NCI-H226 (cell line): ENCODE measurements at regions not wholly inside any gene's neighbourhood (a gene's known extent, or its start where the extent isn't known, plus 50 kb on each side); places are given as distances from the start of the nearest gene placed in this dataset.
A peak's percentile ranks its signal among the peaks of the same experiment; 100 is the strongest.
"Not testable (repeated sequence)": the region's sequence is repeated elsewhere in the genome, so short reads cannot be mapped to it uniquely, and the experiment has no call there.

Source experiments
- DNase-seq: peaks from one replicate; pipeline ENCODE4 v3.0.0-alpha.2; 2015

- DNase-seq, result no peak
Observed at GRCh38 chr19:28396287-28396831, 816.6 kb downstream of the UQCRFS1 start.

GRCh38 chr19:28394725-28395124 is 818.2 kb downstream of the UQCRFS1 start:
- DNase-seq, result no peak

GRCh38 chr19:28393574-28394336 is 819.2 kb downstream of the UQCRFS1 start:
- no peak for DNase-seq

- DNase-seq, result no peak
Observed at GRCh38 chr19:28388988-28389387, 824.0 kb downstream of the UQCRFS1 start.

GRCh38 chr19:28387507-28387906 is 825.4 kb downstream of the UQCRFS1 start:
- no peak for DNase-seq

GRCh38 chr19:28386470-28386869 is 826.5 kb downstream of the UQCRFS1 start:
- no peak for DNase-seq

- DNase-seq, result no peak
Observed at GRCh38 chr19:28386066-28386465, 826.9 kb downstream of the UQCRFS1 start.

GRCh38 chr19:28377077-28377476 is 835.9 kb downstream of the UQCRFS1 start:
- DNase-seq, result no peak

GRCh38 chr19:28374971-28375370 is 838.0 kb downstream of the UQCRFS1 start:
- no peak for DNase-seq

GRCh38 chr19:28372576-28373247 is 840.2 kb downstream of the UQCRFS1 start:
- no peak for DNase-seq

GRCh38 chr19:28367146-28367545 is 845.8 kb downstream of the UQCRFS1 start:
- DNase-seq, result no peak

- DNase-seq, result no peak
Observed at GRCh38 chr19:28363254-28363653, 849.7 kb downstream of the UQCRFS1 start.

- no peak for DNase-seq
Observed at GRCh38 chr19:28359431-28360414, 853.2 kb downstream of the UQCRFS1 start.

- DNase-seq, result peak; percentile 16
Observed at GRCh38 chr19:28358633-28359032, 854.3 kb downstream of the UQCRFS1 start.

GRCh38 chr19:28351761-28352160 is 861.2 kb downstream of the UQCRFS1 start:
- no peak for DNase-seq

- not testable (repeated sequence) for DNase-seq
Observed at GRCh38 chr19:28351321-28351720, 861.6 kb downstream of the UQCRFS1 start.

GRCh38 chr19:28350673-28351072 is 862.3 kb downstream of the UQCRFS1 start:
- DNase-seq, result no peak

GRCh38 chr19:28350037-28350436 is 862.9 kb downstream of the UQCRFS1 start:
- no peak for DNase-seq

- no peak for DNase-seq
Observed at GRCh38 chr19:28349604-28350003, 863.3 kb downstream of the UQCRFS1 start.

GRCh38 chr19:28345811-28346210 is 867.1 kb downstream of the UQCRFS1 start:
- no peak for DNase-seq

- DNase-seq, result no peak
Observed at GRCh38 chr19:28341810-28342350, 871.1 kb downstream of the UQCRFS1 start.

GRCh38 chr19:28334419-28334818 is 878.5 kb downstream of the UQCRFS1 start:
- DNase-seq, result no peak

- DNase-seq, result no peak
Observed at GRCh38 chr19:28333909-28334308, 879.0 kb downstream of the UQCRFS1 start.
